ENCODE measurements at regions not wholly inside any gene's neighbourhood (a gene's known extent, or its start where the extent isn't known, plus 50 kb on each side); places are given as distances from the start of the nearest gene placed in this dataset.

- no peak for DNase-seq
Measured at GRCh38 chr2:8451273-8451672, 230.6 kb upstream of the ID2 start.

GRCh38 chr2:8452296-8452695 lies 229.6 kb upstream of the ID2 start:
- no peak for DNase-seq

- DNase-seq, result no peak
Measured at GRCh38 chr2:8452979-8453903, 228.6 kb upstream of the ID2 start.

GRCh38 chr2:8453904-8454302 lies 228.0 kb upstream of the ID2 start:
- DNase-seq, result no peak

- no peak for DNase-seq
Measured at GRCh38 chr2:8454797-8455196, 227.1 kb upstream of the ID2 start.

- no peak for DNase-seq
Measured at GRCh38 chr2:8455236-8456150, 226.4 kb upstream of the ID2 start.

- DNase-seq, result no peak
Measured at GRCh38 chr2:8456151-8457091, 225.4 kb upstream of the ID2 start.

GRCh38 chr2:8457092-8457481 lies 224.8 kb upstream of the ID2 start:
- DNase-seq, result no peak

GRCh38 chr2:8457699-8458502 lies 224.0 kb upstream of the ID2 start:
- DNase-seq, result no peak

GRCh38 chr2:8458503-8459459 lies 223.1 kb upstream of the ID2 start:
- no peak for DNase-seq

GRCh38 chr2:8459474-8459873 lies 222.4 kb upstream of the ID2 start:
- DNase-seq, result no peak

- no peak for DNase-seq
Measured at GRCh38 chr2:8461341-8461740, 220.5 kb upstream of the ID2 start.

- DNase-seq, result no peak
Measured at GRCh38 chr2:8462280-8462679, 219.6 kb upstream of the ID2 start.

- DNase-seq, result no peak
Measured at GRCh38 chr2:8462899-8463648, 218.8 kb upstream of the ID2 start.

GRCh38 chr2:8465560-8465959 lies 216.3 kb upstream of the ID2 start:
- no peak for DNase-seq

- no peak for DNase-seq
Measured at GRCh38 chr2:8469709-8470493, 212.0 kb upstream of the ID2 start.

- DNase-seq, result no peak
Measured at GRCh38 chr2:8472545-8473323, 209.1 kb upstream of the ID2 start.
